ENCODE measurements at regions not wholly inside any gene's neighbourhood (a gene's known extent, or its start where the extent isn't known, plus 50 kb on each side); places are given as distances from the start of the nearest gene placed in this dataset.
A peak's percentile ranks its signal among the peaks of the same experiment; 100 is the strongest.

GRCh38 chr10:78653555-78653954 is 415.2 kb upstream of the ZMIZ1 start:
- TF ChIP-seq EZH2 (IDR thresholded peaks at IDR 0.05; ENCODE audit: low read length, unreplicated experiment) (no peak), CTCF (conservative IDR thresholded peaks at IDR 0.05; ENCODE audit: low read depth, low read length) (no peak), EZH2phosphoT487 (IDR thresholded peaks at IDR 0.05; ENCODE audit: borderline replicate concordance, low read length) (no peak)
- H3K27me3 ChIP-seq (ENCODE audit: low read length) = peaks cover 12% of the 10 kb centered on the region
- no peaks in the 10 kb centered on the region for H3K79me2 ChIP-seq (ENCODE audit: low read length)
- H3K36me3 ChIP-seq (ENCODE audit: low read depth, low read length) = no peaks in the 10 kb centered on the region
- no peak overlapping the region for H3K9ac ChIP-seq (ENCODE audit: low read length)
- intact Hi-C loops (cut with micrococcal nuclease) = no loop called here
- H3K27ac ChIP-seq (ENCODE audit: low read length) = no peak overlapping the region
- POLR2A ChIA-PET (ENCODE audit: unreplicated experiment) = no interaction called here
- DNase-seq (no peak), ATAC-seq (no peak)
- CTCF ChIA-PET = interaction anchor here (0.5 kb wide), 1 partner anchor 235 kb away, joined by 3 read pairs; no protein-coding TSS in a partner anchor
- H3K4me3 ChIP-seq (ENCODE audit: low read length) = no peak overlapping the region
- peaks cover 22% of the 10 kb centered on the region for H3K4me1 ChIP-seq (ENCODE audit: insufficient read depth, low read length)
- H2AFZ ChIP-seq (ENCODE audit: low read length) = no peak overlapping the region
- H3F3A ChIP-seq (ENCODE audit: low read length, unreplicated experiment) = no peaks in the 10 kb centered on the region
- no peaks in the 10 kb centered on the region for H4K20me1 ChIP-seq (ENCODE audit: low read length)
- no peaks in the 10 kb centered on the region for H3K9me3 ChIP-seq (ENCODE audit: low read length)
- H3K9me2 ChIP-seq (replicated peaks; ENCODE audit: low read length) = no peaks in the 10 kb centered on the region
- no peak overlapping the region for H3K4me2 ChIP-seq (ENCODE audit: low read length)
- no TSS peak for BruUV-seq (replicated peaks)

GRCh38 chr10:78654047-78654590 is 414.6 kb upstream of the ZMIZ1 start:
- BruUV-seq (replicated peaks) = no TSS peak
- Histone ChIP-seq H3K27ac (ENCODE audit: low read length) (no peak overlapping the region), H3K4me3 (ENCODE audit: low read length) (no peak overlapping the region), H3K9ac (ENCODE audit: low read length) (no peak overlapping the region), H4K20me1 (ENCODE audit: low read length) (no peaks in the 10 kb centered on the region), H3K36me3 (ENCODE audit: low read depth, low read length) (no peaks in the 10 kb centered on the region), H3K79me2 (ENCODE audit: low read length) (no peaks in the 10 kb centered on the region), H3K9me3 (ENCODE audit: low read length) (no peaks in the 10 kb centered on the region), H3K4me1 (ENCODE audit: insufficient read depth, low read length) (peaks cover 16% of the 10 kb centered on the region), H3K9me2 (replicated peaks; ENCODE audit: low read length) (no peaks in the 10 kb centered on the region), H3F3A (ENCODE audit: low read length, unreplicated experiment) (no peaks in the 10 kb centered on the region), H3K4me2 (ENCODE audit: low read length) (no peak overlapping the region), H2AFZ (ENCODE audit: low read length) (no peak overlapping the region), H3K27me3 (ENCODE audit: low read length) (peaks cover 12% of the 10 kb centered on the region)
- ChIA-PET CTCF (no interaction called here), POLR2A (ENCODE audit: unreplicated experiment) (interaction anchor here (0.7 kb wide), 1 partner anchor 425 kb away, joined by 4 read pairs; no protein-coding TSS in a partner anchor)
- TF ChIP-seq EZH2phosphoT487 (IDR thresholded peaks at IDR 0.05; ENCODE audit: borderline replicate concordance, low read length) (no peak), CTCF (conservative IDR thresholded peaks at IDR 0.05; ENCODE audit: low read depth, low read length) (no peak), EZH2 (IDR thresholded peaks at IDR 0.05; ENCODE audit: low read length, unreplicated experiment) (no peak)
- ATAC-seq = no peak
- peak; percentile 39 for DNase-seq
- intact Hi-C loops (cut with micrococcal nuclease) = no loop called here

GRCh38 chr10:78655979-78656378 is 412.8 kb upstream of the ZMIZ1 start:
- Histone ChIP-seq H3K4me3 (ENCODE audit: low read length) (no peak overlapping the region), H3K9me2 (replicated peaks; ENCODE audit: low read length) (no peaks in the 10 kb centered on the region), H2AFZ (ENCODE audit: low read length) (no peak overlapping the region), H3K4me2 (ENCODE audit: low read length) (no peak overlapping the region), H3K27me3 (ENCODE audit: low read length) (peaks cover 12% of the 10 kb centered on the region), H4K20me1 (ENCODE audit: low read length) (no peaks in the 10 kb centered on the region), H3K9me3 (ENCODE audit: low read length) (no peaks in the 10 kb centered on the region), H3K27ac (ENCODE audit: low read length) (no peak overlapping the region), H3K4me1 (ENCODE audit: insufficient read depth, low read length) (no peaks in the 10 kb centered on the region), H3F3A (ENCODE audit: low read length, unreplicated experiment) (no peaks in the 10 kb centered on the region), H3K79me2 (ENCODE audit: low read length) (no peaks in the 10 kb centered on the region), H3K9ac (ENCODE audit: low read length) (no peak overlapping the region), H3K36me3 (ENCODE audit: low read depth, low read length) (no peaks in the 10 kb centered on the region)
- ChIA-PET POLR2A (ENCODE audit: unreplicated experiment) (no interaction called here), CTCF (interaction anchor here (0.6 kb wide), 1 partner anchor 637 kb away, joined by 3 read pairs; no protein-coding TSS in a partner anchor)
- no peak for DNase-seq
- intact Hi-C loops (cut with micrococcal nuclease) = loop anchor here (5.0 kb wide), 1 partner anchor 354 kb away; no protein-coding TSS in a partner anchor
- ATAC-seq = no peak
- BruUV-seq (replicated peaks) = no TSS peak
- TF ChIP-seq CTCF (conservative IDR thresholded peaks at IDR 0.05; ENCODE audit: low read depth, low read length) (no peak), EZH2 (IDR thresholded peaks at IDR 0.05; ENCODE audit: low read length, unreplicated experiment) (no peak), EZH2phosphoT487 (IDR thresholded peaks at IDR 0.05; ENCODE audit: borderline replicate concordance, low read length) (no peak)

Data from PC-3 (cell line).